ENCODE measurements at regions not wholly inside any gene's neighbourhood (a gene's known extent, or its start where the extent isn't known, plus 50 kb on each side); places are given as distances from the start of the nearest gene placed in this dataset.

GRCh38 chr10:43734716-43735115, 86.0 kb upstream of the ZNF32 start:
- TF ChIP-seq, protein P1, sequence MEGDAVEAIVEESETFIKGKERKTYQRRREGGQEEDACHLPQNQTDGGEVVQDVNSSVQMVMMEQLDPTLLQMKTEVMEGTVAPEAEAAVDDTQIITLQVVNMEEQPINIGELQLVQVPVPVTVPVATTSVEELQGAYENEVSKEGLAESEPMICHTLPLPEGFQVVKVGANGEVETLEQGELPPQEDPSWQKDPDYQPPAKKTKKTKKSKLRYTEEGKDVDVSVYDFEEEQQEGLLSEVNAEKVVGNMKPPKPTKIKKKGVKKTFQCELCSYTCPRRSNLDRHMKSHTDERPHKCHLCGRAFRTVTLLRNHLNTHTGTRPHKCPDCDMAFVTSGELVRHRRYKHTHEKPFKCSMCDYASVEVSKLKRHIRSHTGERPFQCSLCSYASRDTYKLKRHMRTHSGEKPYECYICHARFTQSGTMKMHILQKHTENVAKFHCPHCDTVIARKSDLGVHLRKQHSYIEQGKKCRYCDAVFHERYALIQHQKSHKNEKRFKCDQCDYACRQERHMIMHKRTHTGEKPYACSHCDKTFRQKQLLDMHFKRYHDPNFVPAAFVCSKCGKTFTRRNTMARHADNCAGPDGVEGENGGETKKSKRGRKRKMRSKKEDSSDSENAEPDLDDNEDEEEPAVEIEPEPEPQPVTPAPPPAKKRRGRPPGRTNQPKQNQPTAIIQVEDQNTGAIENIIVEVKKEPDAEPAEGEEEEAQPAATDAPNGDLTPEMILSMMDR (conservative IDR thresholded peaks at IDR 0.05; ENCODE audit: low read depth, low read length) = no peak
- DNase-seq (ENCODE audit: low read depth) = no peak
- H3K4me3 ChIP-seq (ENCODE audit: low read length) = no peak overlapping the region

- TF ChIP-seq, protein P1 (conservative IDR thresholded peaks at IDR 0.05; ENCODE audit: low read depth, low read length) = no peak
- DNase-seq (ENCODE audit: low read depth) = no peak
- no peak overlapping the region for H3K4me3 ChIP-seq (ENCODE audit: low read length)
Observed at GRCh38 chr10:43731486-43731885, 82.8 kb upstream of the ZNF32 start.

GRCh38 chr10:43728425-43728824, 79.7 kb upstream of the ZNF32 start:
- DNase-seq (ENCODE audit: low read depth) = no peak
- TF ChIP-seq, protein P1 (conservative IDR thresholded peaks at IDR 0.05; ENCODE audit: low read depth, low read length) = no peak
- H3K4me3 ChIP-seq (ENCODE audit: low read length) = no peak overlapping the region

DNA sequence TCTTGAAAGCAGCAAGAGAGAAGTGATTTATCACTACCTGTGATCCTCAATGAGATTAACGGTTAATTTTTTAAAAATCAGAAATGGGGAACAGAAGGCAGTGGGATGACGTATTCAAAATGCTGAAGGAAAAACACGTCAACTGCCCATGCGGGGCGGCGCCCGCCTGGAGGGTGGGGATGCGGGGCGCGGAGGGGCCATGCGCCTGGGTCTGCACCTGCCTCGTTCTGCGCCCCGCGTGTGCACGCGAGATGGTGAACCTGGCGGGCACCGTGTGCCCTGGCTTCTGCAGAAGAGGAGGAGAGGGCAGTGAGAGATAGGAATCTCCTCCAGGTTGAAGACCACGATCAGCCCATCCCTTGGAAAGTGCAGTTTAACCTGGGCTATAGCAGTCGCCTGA, 79.3 kb upstream of the ZNF32 start:
- TF ChIP-seq, protein P1 (conservative IDR thresholded peaks at IDR 0.05; ENCODE audit: low read depth, low read length) = no peak
- DNase-seq (ENCODE audit: low read depth) = no peak
- no peak overlapping the region for H3K4me3 ChIP-seq (ENCODE audit: low read length)

DNA sequence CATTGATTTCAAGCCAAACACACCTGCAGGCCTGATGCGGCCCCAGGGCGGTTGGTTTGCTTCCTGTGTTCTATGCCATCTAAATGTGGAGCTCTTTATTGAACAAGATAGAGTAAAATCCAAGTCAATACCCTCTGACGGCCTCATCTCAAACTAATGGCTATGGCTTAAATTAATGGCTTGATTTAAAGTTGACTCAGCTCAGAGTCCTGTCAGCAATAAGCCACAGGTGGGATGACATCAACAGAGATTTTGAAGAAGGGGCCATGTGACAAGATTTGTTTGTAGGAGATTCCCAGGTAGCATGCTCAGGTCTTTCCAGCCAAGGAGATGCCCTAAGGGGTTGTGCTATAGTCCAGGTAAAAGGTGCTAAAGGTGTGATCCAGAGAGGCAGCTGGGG, 66.7 kb upstream of the ZNF32 start:
- H3K4me3 ChIP-seq (ENCODE audit: low read length) = no peak overlapping the region
- TF ChIP-seq, protein P1 (conservative IDR thresholded peaks at IDR 0.05; ENCODE audit: low read depth, low read length) = no peak
- no peak for DNase-seq (ENCODE audit: low read depth)

GRCh38 chr10:43712821-43713584, 64.3 kb upstream of the ZNF32 start:
- no peak for DNase-seq (ENCODE audit: low read depth)
- TF ChIP-seq, protein P1 (conservative IDR thresholded peaks at IDR 0.05; ENCODE audit: low read depth, low read length) = no peak
- no peak overlapping the region for H3K4me3 ChIP-seq (ENCODE audit: low read length)

GRCh38 chr10:43710772-43711471, 62.2 kb upstream of the ZNF32 start:
- H3K4me3 ChIP-seq (ENCODE audit: low read length) = no peak overlapping the region
- DNase-seq (ENCODE audit: low read depth) = no peak
- TF ChIP-seq, protein P1 (conservative IDR thresholded peaks at IDR 0.05; ENCODE audit: low read depth, low read length) = no peak
